GM21390 (cell line): ENCODE measurements at regions not wholly inside any gene's neighbourhood (a gene's known extent, or its start where the extent isn't known, plus 50 kb on each side); places are given as distances from the start of the nearest gene placed in this dataset.

Source experiments
- ATAC-seq: cut with Tn5 transposase; IDR thresholded peaks from one replicate; pipeline ENCODE4 v1.9.1; 2021; ENCODE audit not compliant: unreplicated experiment

- ATAC-seq = no peak
Observed at GRCh38 chr2:156165742-156166141, 166.8 kb downstream of the NR4A2 start.

DNA sequence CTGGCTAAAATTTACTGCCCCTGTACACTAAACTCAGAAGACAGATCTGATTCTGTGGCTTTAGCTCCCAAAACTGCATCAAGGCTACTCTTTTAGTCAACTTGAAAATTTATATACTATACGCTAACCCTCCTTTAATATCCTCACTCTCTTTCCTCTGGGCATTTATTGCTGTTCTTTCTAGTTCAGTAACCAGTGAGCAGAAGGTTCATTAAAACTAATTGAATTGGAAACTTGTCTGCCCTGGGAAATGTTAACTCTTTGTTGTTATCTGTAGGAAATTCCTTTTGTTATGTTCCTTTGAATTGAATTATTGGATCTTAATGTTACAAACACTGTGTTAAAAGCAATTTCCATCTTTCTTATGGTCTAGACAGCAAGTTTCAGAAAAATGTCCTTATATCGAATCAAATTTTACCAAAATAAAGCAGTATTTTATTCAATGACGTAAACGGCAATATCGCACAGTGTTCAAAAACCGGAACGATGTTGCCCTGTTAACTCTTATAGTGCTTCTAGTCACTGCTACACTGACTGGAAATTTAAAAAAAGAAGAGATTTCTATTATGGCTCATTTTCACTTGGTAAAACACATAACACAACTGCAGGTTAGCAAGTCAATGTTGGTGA is 168.3 kb downstream of the NR4A2 start:
- ATAC-seq = no peak

- ATAC-seq = no peak
Observed at GRCh38 chr2:156158808-156159207, 173.7 kb downstream of the NR4A2 start.

DNA sequence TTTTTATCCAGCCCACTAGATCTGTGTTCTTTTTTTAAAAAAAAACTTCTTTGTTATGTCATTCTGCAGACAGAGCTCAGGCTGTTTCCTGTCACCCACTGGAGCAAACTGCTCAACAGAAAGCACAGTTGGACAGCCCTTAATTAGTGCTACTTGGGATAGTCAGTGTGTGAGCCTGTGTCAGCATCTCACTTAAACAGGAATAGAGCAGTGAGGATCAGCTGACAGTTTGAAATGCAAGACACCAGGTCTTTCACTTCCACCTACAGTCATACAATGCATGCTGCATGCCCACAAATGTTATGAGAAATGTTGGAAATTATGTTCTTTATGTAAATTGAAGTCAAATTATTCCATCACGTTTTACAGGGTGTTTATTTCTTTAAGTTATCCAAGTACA is 174.9 kb downstream of the NR4A2 start:
- no peak for ATAC-seq

DNA sequence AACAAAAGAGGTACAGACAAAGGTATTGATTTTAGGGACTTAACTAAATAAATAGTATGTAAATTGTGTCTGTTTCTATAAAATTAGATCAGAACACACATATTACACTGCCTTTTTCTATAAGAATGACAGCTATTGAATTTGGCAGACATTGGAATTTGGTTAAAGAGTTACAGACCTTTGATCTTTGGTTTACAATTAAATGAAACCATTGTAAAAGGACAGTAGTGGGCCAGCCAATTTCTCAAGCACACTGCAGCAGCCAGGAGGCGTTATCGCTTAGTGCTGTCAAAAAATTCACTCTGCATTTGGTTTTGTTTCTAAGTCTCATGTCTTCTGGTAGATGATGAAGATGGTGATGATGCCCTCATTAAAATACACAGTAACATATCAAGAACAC is 175.9 kb downstream of the NR4A2 start:
- ATAC-seq = no peak

DNA sequence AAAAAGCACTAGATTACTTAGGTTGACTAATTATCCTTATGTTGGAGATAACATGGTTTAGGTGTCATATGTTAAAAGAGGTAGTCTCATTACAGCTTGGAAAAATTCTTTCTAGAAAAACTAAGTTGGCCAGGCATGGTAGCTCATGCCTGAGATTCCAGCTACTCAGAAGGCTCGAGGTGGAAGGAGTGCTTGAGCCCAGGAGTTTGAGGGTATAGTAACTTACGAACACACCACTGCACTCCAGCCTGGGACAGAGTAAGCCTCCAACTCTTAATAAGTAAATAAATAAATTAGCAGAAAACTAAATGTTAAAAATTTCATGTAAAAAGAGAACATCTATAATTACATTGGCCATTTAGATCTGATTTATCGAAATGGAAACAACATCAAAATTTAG is 177.2 kb downstream of the NR4A2 start:
- ATAC-seq = no peak

- no peak for ATAC-seq
Observed at GRCh38 chr2:156151351-156151750, 181.2 kb downstream of the NR4A2 start.

GRCh38 chr2:156147594-156148330 is 184.8 kb downstream of the NR4A2 start:
- ATAC-seq = peak; percentile 84

DNA sequence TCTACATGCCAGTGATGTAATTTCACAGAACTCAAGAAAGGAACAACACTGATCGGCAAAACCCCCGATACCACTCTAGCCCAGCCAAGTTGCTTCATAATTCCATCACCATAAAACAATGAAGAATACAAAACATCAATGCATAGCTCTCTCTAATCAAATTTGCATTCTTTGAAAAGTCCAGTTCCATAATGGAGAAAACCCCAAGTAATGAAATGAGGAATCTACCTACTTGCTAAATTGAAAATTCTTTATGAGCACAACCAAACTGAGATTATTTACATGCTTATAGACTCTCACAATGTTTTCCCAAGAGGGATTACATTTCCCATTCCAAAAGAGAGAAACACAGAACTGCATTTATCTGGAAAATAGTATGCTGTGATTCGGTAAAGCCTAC is 186.5 kb downstream of the NR4A2 start:
- no peak for ATAC-seq

DNA sequence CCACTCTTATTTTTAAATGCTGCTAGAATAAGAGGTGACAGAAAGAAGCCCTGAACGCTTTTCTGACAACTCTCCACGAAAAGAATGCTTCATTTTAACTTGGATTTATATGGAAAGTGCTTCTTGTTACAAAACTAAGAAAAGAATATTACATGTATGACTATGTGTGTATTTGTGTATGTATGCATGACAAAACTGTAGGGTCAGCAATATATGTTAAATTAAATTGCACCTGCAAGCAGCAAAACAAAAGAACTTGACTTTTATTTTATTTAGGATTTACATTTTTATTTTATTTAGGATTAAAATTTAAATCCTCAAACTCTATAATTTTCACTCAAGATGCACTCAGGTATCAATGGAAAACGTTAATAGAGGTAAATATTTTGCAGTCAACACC is 187.1 kb downstream of the NR4A2 start:
- no peak for ATAC-seq

DNA sequence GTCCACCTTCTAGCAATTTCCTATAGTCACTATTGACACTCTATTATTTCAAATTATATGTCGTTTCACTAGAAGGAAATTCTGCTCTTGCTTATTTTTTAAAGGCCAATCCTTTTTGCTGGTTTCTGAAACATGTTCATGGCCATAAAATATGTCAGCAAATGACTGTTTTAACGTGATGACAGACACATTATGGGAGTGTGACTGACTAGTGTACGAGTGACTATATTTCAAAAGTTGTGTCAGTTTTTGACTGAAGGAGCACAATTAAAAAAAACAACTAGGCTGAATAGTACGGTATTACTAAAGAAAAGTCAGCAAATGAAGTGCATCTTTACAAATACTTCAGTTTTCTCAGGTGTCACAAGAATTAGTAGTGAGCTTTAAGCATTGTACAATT is 196.0 kb downstream of the NR4A2 start:
- no peak for ATAC-seq

DNA sequence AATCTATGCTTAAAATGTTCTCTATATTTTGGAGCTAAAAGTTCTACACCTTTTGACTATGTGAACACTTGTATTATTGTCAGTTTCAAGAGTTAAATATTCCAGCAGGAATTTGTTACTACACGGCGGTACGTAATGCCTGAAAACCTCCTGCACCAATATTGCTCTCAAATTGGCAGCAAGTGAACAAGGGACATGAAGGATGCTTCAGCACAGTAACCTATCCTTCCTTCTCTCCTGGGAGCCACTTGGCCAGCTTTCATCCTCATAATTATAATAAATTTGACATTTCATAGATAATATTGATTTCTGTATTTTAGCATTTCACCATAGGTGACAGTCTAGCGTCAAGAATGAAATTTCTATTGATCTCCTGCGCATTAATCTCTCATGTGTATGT is 197.6 kb downstream of the NR4A2 start:
- ATAC-seq = no peak

DNA sequence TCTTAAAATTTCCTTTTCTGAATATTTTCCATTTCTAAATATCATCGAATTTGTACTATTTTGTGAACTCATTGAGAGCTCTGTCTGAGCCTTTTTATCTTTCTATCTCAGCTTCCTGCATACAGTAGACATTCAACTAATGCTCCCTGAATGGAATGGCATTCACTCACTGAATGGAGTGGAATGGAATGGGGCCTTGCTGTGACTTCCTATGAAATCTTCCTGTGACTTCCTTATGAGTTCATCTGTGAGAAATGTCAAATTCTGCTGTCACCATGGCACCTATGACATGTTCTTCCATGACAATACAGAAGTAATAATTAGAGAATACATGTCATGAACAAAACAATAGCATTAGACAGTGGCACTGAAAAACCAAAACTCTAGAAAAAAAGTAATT is 199.6 kb downstream of the NR4A2 start:
- ATAC-seq = no peak

GRCh38 chr2:156132130-156132529 is 200.4 kb downstream of the NR4A2 start:
- no peak for ATAC-seq

DNA sequence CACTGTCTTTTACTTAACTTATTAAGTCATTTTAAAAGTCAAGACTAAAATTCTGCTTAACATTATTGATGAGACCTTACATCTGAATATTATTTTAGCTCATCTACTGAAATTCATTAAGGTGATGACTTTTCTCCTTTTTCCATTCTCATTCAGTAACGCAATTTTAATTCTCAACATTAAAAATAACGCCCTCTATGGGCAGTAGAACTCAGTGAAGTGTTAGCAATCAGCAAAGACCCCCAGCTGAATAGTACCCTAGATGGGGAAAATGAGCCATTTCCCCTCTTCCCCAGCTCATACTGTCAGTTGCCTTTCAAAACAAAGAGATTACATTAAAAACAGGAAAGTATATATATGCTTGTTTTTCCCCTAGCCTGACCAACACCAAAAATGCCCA is 203.3 kb downstream of the NR4A2 start:
- no peak for ATAC-seq

DNA sequence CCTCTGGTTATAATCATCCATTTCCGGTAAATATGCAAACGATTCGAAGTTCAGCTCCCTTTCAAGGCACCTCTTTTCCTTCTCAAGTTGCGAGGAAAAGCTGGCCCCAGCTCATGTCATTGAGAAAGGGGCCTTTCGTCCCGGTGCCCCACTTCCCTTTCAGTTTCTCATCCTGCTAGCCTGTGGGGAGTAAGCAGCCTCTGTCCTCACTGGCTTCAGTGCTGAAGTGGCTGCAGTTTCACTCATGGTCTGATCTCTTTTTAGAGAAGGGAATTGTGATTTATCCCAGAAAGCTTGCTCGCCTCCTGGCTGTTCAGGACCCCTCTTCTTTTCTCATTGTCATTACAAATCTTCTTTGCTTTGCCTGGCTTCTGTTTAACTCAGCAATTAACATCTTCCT is 207.5 kb downstream of the NR4A2 start:
- no peak for ATAC-seq

- no peak for ATAC-seq
Observed at GRCh38 chr2:156124458-156124857, 208.1 kb downstream of the NR4A2 start.

DNA sequence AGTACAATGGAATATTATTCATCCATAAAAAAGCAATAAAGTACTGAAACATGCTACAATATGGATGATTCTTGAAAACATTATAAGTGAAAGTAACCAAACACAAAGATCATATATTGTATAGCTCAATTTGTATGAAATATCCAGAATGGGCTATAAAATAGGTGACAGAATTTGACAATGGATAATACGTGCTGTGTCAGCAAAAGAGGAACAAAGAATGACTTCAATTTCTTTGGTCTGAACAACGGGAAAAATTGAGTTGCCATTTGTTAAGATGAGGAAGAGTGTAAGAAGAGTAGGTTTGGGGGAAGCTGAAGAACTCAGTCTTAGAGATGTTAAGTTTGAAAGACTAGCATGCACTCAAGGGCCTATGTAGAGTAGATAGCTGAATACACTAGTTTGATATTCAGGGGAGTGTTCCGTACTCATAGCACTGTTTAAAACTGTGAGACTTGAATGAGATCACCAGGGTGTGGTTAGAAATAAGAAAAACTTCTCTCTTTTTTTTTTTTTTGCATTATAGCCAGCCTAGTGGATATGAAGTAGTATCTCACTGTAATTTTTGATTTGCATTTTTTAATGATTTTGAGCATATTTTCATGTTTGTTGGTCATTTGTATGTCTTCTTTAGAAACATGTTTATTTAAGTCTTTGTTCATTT is 213.6 kb downstream of the NR4A2 start:
- ATAC-seq = no peak

GRCh38 chr2:156116113-156116512 is 216.4 kb downstream of the NR4A2 start:
- no peak for ATAC-seq

DNA sequence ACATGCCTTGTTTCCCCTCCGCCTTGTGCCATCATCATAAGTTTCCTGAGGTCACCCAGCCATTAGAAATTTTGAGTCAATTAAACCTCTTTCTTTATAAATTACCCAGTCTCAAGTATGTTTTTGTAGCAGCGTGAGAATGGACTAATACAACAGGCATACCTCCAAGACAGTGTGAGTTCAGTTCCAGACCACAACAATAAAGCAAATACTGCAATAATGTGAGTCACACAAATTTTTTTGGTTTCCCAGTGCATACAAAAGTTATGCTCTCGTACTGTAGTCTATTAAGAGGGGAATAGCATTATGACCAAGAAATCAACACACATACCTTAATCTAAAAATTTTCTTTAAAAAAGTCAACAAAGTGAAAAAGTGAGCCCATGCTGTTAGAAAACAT is 217.2 kb downstream of the NR4A2 start:
- no peak for ATAC-seq

- no peak for ATAC-seq
Observed at GRCh38 chr2:156112323-156112722, 220.2 kb downstream of the NR4A2 start.

GRCh38 chr2:156110890-156111289 is 221.6 kb downstream of the NR4A2 start:
- peak; percentile 98 for ATAC-seq
